ENCODE measurements at regions not wholly inside any gene's neighbourhood (a gene's known extent, or its start where the extent isn't known, plus 50 kb on each side); places are given as distances from the start of the nearest gene placed in this dataset.
"Not testable (repeated sequence)": the region's sequence is repeated elsewhere in the genome, so short reads cannot be mapped to it uniquely, and the experiment has no call there.

- DNase-seq = no peak
Measured at GRCh38 chr17:31798205-31798724, 60.8 kb downstream of the COPRS start.

- DNase-seq = not testable (repeated sequence)
Measured at GRCh38 chr17:31795941-31796340, 63.1 kb downstream of the COPRS start.

GRCh38 chr17:31794111-31794510 lies 64.9 kb downstream of the COPRS start:
- no peak for DNase-seq

DNA sequence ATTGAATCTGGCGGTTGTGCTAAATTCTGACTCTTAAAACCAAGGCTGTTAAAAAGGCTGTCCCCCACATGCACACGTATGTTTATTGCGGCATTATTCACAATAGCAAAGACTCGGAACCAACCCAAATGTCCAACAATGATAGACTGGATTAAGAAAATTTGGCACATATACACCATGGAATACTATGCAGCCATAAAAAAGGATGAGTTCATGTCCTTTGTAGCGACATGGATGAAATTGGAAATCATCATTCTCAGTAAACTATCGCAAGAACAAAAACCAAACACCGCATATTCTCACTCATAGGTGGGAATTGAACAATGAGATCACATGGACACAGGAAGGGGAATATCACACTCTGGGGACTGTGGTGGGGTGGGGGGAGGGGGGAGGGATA lies 65.4 kb downstream of the COPRS start:
- not testable (repeated sequence) for DNase-seq

GRCh38 chr17:31792007-31792585 lies 66.9 kb downstream of the COPRS start:
- no peak for DNase-seq

DNA sequence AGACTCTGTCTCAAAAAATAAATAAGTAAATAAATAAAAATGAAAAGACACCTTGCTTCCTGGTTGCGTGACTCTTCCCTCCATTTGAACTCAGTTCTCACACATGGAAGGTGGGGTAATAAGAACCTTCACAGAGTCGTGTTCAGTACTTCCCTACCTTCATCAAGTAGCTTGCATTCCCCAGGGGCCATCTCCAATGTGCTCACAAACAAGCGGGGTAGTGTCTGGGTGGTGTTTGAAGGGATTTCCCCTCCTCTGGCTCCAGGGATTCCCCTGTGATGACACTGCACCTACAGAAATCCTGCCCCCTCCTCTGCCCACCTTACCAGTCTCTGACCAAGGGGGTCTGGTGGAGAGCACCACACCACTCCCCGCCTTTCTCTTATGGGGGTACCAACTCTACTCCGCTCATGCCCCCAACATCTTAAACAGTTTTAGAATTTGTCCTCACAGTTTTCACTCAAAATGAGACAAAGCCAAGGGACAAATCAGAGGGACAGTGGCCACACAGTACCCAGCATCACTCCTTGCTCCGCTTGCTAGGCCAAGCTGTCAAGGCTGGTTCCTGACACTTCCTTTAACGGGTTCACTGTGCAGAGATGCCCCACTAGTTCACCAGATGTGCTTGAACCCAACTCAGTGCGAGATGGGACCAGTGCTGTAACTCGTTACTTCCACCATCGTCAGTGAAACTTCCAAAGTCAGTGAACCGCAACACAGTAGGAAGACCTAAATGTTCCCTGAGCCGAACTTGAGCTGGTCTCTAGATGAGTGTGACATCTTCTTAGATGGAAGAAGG lies 69.1 kb downstream of the COPRS start:
- DNase-seq = no peak

DNA sequence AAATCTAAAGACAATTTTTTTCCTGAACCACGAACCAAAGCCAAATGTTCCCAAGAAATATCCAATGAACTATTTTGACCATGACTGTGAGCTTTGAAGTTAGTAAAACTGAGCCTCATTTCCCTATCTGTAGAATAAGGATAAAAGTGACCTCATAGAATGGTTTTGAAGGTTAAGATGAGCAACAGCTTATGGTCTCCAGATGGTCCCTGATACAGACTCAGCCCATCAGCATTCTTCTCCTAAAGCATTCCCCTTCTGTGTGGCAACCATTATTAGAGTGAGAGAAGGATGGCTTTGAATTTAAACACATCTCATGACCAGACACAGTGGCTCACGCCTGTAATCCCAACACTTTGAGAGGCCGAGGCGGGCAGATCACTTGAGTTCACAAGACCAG lies 70.1 kb downstream of the COPRS start:
- DNase-seq = no peak

DNA sequence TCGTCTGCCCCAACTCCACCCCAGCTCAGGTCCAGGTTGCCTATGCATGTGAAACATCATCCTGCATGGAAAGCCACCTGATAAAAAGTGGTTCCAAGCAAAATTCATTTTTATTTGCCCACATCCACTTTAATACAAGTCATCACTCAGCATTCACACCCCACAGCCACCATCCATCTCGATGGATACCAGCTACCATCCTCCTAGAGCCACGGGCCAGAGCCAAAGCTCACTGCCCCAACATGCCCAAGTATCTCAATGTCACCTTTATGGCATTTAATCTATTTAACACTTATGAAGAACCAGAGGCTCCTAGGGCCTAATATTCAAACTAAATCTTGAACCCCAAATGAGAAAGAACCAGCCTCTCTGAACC lies 70.5 kb downstream of the COPRS start:
- DNase-seq = no peak

GRCh38 chr17:31787857-31788570 lies 71.0 kb downstream of the COPRS start:
- DNase-seq = no peak

DNA sequence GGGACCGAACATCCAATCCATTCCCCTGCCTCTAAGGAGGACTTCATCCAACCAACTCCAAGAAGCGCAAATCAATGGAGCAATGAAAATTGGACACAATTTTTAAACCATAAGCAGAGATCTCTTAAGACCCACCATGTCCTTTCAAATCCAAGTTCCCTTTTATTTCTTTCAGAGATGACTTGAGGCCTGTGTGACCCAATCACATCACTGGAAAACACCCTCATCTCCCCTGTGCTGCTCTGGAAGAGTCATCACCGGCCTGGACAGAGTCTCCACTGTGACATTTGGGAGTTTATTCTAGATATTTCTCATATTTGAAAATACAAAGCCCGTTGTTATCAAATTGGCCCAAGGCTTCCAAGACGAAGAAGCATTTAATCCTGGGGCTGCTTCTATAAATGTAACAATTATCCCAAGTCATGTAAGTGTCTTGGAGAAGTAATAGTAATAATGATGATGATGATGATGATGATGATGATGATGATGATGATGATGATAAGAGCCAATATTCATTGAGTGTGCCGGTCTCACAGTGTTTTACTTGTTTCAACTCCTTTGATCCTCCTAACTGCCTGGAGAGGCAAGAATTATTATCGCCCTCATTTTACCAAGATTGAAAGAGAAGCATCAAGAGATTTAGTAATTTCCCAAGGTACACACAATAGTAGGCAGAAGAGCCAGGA lies 72.1 kb downstream of the COPRS start:
- no peak for DNase-seq

DNA sequence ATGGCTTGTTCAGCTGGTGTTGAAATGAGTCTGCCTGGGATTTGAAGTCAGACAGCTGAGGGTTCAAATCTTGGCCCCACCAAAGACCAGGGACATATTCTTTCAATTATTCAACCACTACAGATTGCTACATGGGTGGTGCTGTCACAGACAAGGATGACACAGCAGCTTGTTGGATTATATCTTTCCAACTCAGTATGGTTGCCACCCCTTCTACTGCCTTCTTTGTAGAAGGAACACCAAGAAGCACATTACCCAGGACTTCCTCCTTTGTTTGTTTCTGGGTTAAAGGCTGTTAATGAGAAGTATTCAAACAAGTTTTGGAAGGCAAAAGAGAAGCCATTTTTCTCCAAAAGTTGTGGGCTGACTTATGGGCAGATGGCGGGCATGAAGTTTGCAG lies 78.6 kb downstream of the COPRS start:
- no peak for DNase-seq

DNA sequence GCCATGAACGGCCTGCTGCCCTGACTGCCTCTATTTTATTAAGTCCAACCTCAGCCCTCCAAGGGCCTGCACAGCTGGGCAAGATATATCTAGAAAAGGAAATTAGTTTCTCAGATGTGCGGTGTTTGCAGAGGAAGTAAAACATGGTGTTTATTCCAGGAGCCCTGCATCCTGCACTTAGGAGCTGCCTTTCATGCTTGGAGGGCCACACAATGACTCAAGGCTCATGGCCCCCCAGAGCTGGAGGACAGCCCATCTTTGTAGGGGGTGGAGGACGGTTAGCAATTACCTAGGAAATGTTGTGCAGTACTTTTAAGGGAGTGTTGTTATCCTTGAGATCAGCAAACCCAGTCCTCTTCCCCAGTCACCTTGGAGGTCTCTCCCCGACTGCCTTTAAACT lies 80.5 kb downstream of the COPRS start:
- no peak for DNase-seq

- not testable (repeated sequence) for DNase-seq
Measured at GRCh38 chr17:31771328-31771727, 87.7 kb downstream of the COPRS start.

GRCh38 chr17:31770501-31770900 lies 88.5 kb downstream of the COPRS start:
- not testable (repeated sequence) for DNase-seq

DNA sequence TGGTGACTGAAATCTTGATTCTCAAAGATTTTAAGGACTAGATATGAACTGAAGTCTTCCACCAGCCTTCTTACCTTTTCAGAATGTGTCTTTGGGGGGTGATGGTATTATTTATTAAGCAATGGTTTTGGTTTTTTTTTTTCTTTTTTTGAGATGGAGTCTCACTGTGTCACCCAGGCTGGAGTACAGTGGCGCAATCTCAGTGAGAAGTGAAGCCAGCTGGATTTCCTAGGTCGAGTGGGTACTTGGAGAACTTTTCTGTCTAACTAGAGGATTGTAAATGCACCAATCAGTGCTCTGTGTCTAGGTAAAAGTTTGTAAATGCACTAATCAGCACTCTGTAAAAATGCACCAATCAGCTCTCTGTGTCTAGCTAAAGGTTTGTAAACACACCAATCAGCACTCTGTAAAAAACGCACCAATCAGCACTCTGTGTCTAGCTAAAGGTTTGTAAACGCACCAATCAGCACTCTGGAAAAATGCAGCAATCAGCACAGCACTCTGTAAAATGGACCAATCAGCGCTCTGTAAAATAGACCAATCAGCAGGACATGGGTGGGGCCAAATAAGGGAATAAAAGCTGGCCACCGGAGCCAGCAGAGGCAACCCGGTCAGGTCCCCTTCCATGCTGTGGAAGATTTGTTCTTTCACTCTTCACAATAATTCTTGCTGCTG lies 97.1 kb downstream of the COPRS start:
- DNase-seq = not testable (repeated sequence)

DNA sequence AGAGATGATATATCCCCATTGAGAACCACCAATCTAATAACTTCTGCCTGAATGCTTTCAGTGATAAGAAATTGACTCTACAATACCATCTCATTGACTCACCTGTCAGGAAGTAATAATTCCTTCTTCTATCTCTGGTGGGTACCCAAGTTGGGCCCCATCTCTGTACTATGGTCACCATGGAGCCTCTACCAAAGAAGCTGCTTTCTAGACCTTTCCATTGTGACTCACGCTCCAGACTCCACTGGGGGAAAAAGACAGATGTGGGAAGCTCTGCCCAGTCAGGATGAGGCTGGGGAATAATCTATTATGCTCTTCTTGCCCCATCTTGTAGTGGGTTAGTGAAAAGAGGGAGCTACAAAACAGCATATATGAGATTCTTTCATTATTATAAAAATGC lies 100.4 kb downstream of the COPRS start:
- no peak for DNase-seq

DNA sequence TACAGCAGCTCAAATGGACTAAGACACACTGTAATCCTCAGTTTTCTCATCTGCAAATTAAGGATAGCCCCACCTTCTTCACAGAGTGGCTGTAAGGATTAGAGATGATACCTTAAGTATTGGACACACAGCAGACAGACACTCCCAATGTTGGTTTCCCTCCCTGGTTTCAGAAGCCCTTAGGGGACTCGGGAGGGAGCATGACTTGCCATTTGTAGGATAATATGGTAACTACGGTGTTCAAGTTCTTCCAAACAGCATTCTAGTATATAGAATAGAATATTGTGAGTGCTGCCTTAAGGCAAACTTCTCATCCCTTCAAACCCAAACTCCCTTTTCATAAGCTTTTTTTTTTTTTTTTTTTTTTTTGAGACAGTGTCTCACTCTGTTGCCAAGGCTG lies 101.9 kb downstream of the COPRS start:
- DNase-seq = no peak

- no peak for DNase-seq
Measured at GRCh38 chr17:31754239-31754945, 104.7 kb downstream of the COPRS start.

GRCh38 chr17:31753011-31753410 lies 106.0 kb downstream of the COPRS start:
- DNase-seq = no peak

DNA sequence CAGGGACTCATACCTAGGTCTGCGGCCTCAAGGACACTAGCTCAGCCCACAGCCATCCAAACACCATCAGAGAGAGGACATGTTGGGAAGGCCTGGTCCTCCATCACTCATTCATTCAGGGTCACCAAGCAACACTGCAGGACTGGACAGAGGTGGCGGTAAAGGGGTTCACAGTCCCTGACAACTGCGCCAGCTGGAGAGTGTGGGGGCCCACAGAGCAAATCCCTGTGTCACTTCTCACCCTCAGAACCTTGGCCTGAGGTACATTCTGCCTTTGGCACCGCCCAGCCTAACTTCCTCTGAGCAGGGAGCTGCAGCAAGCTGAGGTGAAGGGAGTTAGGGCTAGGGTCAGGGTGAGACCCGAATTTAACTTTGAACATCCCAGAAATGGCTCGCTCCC lies 106.5 kb downstream of the COPRS start:
- no peak for DNase-seq

DNA sequence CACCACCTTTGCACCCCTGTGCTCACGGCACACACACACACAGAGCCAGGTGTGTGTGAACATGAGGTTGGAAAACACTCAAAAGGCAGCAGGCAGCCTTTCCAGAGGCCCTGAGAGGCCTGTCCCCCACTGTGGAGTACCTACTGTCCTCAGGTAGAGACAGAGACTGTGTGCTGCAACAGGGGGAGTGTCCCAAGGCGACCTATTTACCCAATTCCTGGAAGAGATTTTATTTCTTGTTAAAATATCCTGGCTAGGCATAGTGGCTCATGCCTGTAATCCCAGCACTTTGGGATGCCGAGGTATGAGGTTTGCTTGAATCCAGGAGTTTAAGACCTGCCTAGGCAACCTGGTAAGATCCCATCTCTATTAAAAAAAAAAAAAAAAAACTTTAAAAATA lies 108.5 kb downstream of the COPRS start:
- no peak for DNase-seq

All from renal pelvis (tissue), 1 donor.